CD4-positive, alpha-beta T cell treated with Interleukin-17A for 4 hours (primary cell): ENCODE measurements at regions not wholly inside any gene's neighbourhood (a gene's known extent, or its start where the extent isn't known, plus 50 kb on each side); places are given as distances from the start of the nearest gene placed in this dataset.

ENCODE experiments used
- DNase-seq: peaks from one replicate; pipeline ENCODE4 v3.0.0-alpha.2; 2020; ENCODE audit warnings: mixed read lengths

DNA sequence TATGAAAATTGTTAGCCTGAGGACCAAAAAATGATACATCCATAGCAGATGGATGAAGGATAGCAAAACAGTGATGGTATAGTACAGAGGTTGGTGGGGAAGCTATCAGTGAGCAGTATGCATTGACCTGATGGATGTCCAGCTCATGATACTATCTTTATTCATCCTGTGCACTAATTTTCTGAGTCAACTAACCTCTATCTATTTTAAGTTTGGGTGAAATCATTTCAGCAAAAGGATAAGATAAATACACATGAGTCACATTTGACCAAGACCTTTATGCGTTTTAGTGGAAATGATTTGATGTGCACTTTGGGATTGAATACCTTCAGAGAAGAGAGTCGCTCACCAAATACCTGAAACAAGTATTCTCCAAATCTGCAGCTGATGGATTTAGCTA lies 351.0 kb upstream of the NR3C2 start:
- no peak for DNase-seq

DNA sequence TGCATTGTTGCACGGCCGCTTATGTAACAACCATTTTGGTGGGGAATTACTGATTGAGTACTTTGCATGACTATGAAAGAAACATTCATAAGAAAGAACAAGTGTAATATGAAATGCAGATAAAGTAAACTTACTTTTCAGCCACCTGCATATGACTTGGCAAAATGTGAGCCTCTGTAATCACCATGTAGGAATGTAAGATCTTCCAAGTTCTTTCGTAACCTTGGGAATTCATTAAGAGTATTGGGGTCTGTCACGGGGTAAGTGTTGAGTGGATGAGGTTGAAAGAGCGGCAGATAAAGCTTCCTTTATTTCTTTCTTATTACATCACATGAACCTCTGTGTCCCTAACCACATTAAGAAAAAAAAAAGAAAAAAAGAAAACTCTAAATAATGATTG lies 348.5 kb upstream of the NR3C2 start:
- no peak for DNase-seq

DNA sequence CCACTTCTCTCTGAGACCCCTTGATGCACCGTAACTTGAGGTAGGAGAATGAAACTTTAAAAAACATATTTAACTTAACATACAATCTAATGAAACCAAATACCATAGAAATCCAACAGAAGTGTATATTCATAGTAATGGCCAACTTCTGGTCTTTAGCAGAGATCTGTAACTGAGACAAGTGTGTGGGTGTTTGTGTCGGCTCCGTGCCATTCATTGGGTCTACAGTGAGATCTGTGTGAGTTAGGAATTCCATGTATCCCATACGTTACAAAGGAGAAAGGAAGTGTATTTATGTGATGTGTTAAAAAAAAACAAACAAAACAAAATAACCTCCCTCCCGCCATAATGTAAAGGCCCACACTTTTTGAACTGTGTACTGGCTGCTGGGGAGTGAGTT lies 348.0 kb upstream of the NR3C2 start:
- no peak for DNase-seq

DNA sequence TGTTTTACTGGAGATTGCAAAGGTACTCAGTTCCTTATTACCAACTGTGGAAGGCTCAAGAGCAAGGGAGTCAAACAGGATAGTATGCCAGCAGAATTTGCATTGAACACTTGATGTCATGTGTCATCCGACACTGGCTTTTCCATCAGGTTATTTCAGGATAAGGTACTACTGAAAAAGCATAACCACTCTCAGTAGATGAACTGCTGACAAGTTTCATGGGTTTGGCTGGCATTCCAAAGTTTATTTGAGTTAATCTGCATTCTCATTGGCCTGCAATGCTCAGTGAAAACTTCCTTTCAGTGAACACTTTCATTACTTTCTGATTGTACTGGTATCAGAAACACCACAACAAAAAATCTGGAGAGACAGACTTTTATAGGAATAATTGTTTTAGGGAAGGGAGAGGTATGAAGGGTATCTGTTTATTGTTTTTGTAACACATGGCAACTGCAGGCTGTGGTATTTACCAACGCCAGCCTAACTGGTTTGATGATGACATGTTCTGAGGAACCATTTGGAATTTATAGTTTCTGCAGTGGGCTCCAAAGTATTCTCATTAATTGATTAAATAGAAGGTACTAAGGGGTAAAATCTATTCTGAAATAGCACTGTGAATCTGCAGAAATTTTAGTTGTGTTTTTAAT lies 345.7 kb upstream of the NR3C2 start:
- no peak for DNase-seq

- DNase-seq, result no peak
Measured at GRCh38 chr4:148787285-148787684, 345.1 kb upstream of the NR3C2 start.

DNA sequence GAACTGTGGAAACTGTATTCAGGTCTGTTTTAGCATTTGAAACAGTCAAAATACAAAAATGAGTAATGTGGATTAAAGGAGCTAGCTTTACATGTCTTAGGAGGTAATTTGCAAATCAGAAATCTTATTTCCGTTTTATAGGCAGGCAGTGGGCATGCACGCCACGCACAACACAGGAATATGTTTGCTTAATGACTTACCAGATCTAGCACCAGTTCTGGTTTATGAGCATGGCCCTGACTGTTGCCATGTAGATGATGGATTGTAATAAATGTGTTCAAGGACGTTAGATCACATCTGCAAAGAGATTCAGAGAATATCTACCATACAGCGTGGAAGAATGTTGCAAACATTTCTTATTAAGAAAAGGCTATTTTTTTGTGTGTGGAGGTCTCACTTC lies 344.5 kb upstream of the NR3C2 start:
- no peak for DNase-seq

- DNase-seq, result no peak
Measured at GRCh38 chr4:148782284-148782683, 340.1 kb upstream of the NR3C2 start.

GRCh38 chr4:148780426-148781005 lies 338.3 kb upstream of the NR3C2 start:
- no peak for DNase-seq

GRCh38 chr4:148779771-148780170 lies 337.6 kb upstream of the NR3C2 start:
- no peak for DNase-seq

DNA sequence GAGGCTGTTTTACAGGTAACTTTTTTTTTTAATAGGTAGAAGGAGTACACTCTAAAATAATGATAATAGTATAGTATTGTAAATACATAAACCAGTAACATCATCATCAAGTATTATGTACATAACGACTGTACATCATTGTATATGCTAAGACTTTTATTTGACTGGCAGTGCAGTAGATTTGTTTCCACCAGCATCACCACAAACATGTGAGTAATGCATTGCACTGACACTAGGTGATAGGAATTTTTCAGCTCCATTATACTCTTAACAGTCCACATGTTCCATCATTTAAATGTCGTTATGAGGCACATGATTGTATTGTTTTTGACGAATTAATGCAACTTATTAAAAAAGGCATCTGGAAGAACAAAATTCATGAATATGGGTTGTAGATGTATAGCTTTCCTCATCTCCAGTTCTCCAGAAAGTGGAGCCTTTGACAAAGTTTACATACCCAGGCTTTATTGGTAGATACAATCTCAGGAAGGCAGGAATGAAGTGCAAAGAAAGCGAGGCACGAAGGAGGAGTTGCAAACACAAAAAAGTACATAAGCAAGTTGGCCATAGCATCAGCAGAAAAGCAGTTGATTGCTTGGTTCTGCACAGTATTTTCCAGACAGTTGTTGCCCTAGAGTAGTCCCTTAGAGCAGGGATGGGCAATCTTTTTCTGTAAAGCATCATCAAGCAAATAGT lies 336.9 kb upstream of the NR3C2 start:
- DNase-seq, result no peak

DNA sequence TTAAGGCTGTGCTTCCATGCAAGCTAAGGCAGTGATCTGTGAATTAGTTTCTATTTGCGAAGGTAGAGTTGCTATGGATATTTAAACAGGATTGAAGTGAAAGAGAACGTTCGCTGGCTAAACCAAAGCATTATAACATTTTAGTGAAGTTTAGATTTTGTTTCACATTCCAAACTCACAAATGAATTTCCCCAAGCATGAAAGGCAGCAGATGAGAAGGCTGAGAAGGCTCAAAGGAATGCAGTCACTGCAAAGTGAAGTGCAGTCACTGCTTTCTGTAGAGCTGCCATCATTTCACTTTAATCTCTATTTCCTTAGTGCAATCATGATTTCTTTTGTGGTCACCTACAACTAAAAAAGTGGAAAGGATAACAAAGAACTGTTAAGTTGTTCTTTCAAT lies 334.7 kb upstream of the NR3C2 start:
- no peak for DNase-seq

DNA sequence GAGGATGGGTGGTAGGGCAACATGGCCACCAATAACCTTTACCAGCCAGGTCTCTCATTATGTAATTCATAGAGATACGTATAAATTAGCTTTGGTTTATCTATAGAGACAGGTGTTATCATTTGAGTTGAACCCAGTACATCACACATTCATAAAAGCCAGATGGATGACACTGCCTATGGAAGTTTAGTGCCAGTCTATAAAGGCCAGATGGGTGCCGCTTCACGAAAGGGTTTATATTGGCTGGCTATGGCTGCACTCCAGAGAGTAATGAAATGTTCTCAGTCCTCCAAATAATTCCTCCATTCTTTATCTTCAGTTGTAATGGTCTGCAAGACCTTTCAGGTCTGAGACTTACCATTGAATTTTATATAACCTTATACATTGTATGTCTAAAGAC lies 331.9 kb upstream of the NR3C2 start:
- no peak for DNase-seq

DNA sequence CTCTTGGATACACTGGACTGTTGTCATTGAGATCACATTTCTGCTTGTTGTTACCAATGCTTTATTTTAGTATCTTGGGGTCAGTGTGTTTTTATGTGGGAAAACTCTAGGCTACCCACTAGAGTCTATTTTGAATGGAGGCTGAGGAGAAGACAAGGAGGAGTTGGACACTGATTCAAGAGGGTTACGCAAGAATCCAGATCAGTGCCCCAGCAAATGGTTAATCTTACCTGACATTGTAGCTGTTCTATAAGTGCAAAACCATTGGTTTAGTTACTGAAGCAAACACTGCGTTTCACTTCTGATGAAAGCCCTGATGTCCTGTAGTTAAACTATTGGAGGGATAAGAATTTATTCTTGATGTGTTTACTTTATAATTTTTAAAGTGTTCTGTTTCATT lies 331.1 kb upstream of the NR3C2 start:
- DNase-seq, result no peak

GRCh38 chr4:148770848-148771247 lies 328.6 kb upstream of the NR3C2 start:
- no peak for DNase-seq

- no peak for DNase-seq
Measured at GRCh38 chr4:148770377-148770776, 328.2 kb upstream of the NR3C2 start.

DNA sequence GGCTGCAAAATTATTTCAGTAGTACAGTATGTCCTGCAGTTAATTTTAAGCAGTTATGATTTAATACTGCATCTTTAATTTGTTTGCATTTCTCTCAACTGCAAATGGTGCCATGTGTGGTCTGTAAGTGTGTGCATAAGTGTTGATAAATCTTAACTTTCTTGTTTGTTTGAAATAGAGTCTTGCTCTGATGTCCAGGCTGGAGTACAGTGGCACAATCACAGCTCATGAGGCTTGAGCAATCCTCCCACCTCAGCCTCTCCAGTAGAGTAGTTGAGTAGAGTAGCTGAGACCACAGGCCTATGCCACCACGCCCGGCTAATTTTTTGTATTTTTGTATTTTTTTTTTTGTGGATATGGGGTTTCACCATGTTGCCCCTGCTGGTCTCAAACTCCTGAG lies 322.5 kb upstream of the NR3C2 start:
- no peak for DNase-seq

GRCh38 chr4:148757171-148757570 lies 315.0 kb upstream of the NR3C2 start:
- no peak for DNase-seq

DNA sequence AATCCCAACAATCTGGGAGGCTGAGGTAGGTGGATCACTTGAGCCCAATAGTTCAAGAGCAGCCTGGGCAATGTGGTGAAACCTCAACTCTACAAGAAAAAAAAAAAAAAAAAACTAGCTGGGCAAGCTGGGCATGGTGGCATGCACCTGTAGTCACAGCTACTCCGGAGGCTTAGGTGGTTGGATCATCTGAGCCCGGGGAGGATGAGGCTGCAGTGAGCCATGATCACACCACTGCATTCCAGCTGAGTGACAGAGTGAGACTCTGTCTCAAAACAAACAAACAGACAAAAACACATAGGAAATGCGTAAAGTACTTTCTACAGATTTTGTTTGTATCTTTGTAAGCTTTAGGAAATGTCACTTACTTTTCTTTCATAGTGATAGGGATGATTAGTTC lies 307.2 kb upstream of the NR3C2 start:
- no peak for DNase-seq

- DNase-seq, result no peak
Measured at GRCh38 chr4:148747721-148748268, 305.6 kb upstream of the NR3C2 start.

GRCh38 chr4:148740701-148741100 lies 298.5 kb upstream of the NR3C2 start:
- no peak for DNase-seq

DNA sequence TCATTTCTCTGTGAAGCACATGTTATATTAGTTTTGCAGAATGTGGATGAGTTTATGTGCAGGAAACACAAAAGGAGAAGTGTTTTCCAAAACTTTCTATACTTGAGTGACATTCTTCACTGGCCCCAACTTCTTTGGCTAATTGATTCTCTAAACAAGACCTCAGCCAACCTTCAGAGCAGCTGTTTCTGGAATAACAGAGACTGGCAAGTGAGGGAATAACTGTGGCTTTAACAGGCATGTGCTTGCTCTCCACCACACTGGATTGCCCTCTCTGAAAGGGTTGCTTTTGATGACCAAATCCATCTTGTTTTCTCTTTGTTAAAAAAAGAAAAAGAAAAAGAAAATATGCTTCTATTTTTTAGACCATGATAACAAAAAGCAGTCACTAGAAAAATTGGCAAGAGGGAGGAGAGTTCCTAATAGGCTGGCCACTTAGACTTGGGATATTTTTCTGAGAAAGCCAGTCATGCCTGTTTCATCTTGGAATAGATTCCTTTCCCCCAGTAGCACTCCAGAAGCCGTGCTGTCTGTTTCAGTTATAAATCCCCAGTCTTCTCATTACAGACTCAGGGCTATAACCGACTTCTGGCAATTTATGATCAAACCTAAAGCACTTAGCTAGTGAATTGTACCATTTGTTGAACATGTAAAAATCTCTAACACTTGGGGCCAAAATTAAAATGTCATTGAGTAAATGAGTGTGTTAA lies 295.0 kb upstream of the NR3C2 start:
- no peak for DNase-seq

GRCh38 chr4:148735432-148736155 lies 293.4 kb upstream of the NR3C2 start:
- no peak for DNase-seq

- DNase-seq, result no peak
Measured at GRCh38 chr4:148730766-148731165, 288.6 kb upstream of the NR3C2 start.
